ENCODE measurements at regions not wholly inside any gene's neighbourhood (a gene's known extent, or its start where the extent isn't known, plus 50 kb on each side); places are given as distances from the start of the nearest gene placed in this dataset.

GRCh38 chr14:101243587-101244338, 317.5 kb upstream of the DIO3 start:
- peaks cover 17 to 38% of the 10 kb centered on the region in 2 donors for H3K27me3 Mint-ChIP-seq
- no peaks in the 10 kb centered on the region for H3K36me3 Mint-ChIP-seq
- POLR2A ChIA-PET, result no interaction called here
- Histone ChIP-seq H3K4me1 (ENCODE audit: control insufficient read depth in 1 of 2, extremely low read depth in 1 of 2, insufficient read depth in 2 of 2, low read length in 2 of 2) (no peaks in the 10 kb centered on the region), H3K9me3 (no peaks in the 10 kb centered on the region), H3K27ac (ENCODE audit: low read length) (no peak overlapping the region), H3K4me3 (ENCODE audit: control insufficient read depth in 1 of 2, extremely low read depth in 1 of 2, low read length in 1 of 2) (no peak overlapping the region), H3K27me3 (replicated peaks in 1 of 2; ENCODE audit: control insufficient read depth in 2 of 2, extremely low read depth in 1 of 2, insufficient read depth in 2 of 2, low read length in 1 of 2) (peaks cover 0 to 47% of the 10 kb centered on the region in 2 experiments), H3K36me3 (ENCODE audit: control insufficient read depth in 2 of 2, extremely low read depth in 1 of 2, insufficient read depth in 1 of 2, low read length in 1 of 2) (no peaks in the 10 kb centered on the region)
- 90% methylated on average over 13 of the region's 19 CpGs for WGBS (ENCODE audit: insufficient coverage)
- ATAC-seq (replicated peaks in 1 of 4) (no peak), DNase-seq (peak in 1 of 35 experiments; percentile 8)
- CTCF ChIA-PET, result no interaction called here
- no peaks in the 10 kb centered on the region for H3K4me1 Mint-ChIP-seq
- H3K27ac Mint-ChIP-seq, result no peak overlapping the region
- H3K4me3 Mint-ChIP-seq, result no peak overlapping the region
- H3K9me3 Mint-ChIP-seq, result no peaks in the 10 kb centered on the region

- Mint-ChIP-seq H3K4me1 (peaks cover 0 to 5% (median 0%) of the 10 kb centered on the region in 3 donors), H3K27me3 (peaks cover 25 to 43% of the 10 kb centered on the region in 2 donors), H3K27ac (no peak overlapping the region), H3K9me3 (no peaks in the 10 kb centered on the region), H3K4me3 (no peak overlapping the region), H3K36me3 (no peaks in the 10 kb centered on the region)
- Histone ChIP-seq H3K27ac (ENCODE audit: low read length) (no peak overlapping the region), H3K4me3 (ENCODE audit: control insufficient read depth in 1 of 2, extremely low read depth in 1 of 2, low read length in 1 of 2) (no peak overlapping the region), H3K27me3 (replicated peaks in 1 of 2; ENCODE audit: control insufficient read depth in 2 of 2, extremely low read depth in 1 of 2, insufficient read depth in 2 of 2, low read length in 1 of 2) (peaks cover 0 to 58% of the 10 kb centered on the region in 2 experiments), H3K4me1 (ENCODE audit: control insufficient read depth in 1 of 2, extremely low read depth in 1 of 2, insufficient read depth in 2 of 2, low read length in 2 of 2) (peaks cover 0 to 4% of the 10 kb centered on the region in 2 experiments), H3K9me3 (no peaks in the 10 kb centered on the region), H3K36me3 (ENCODE audit: control insufficient read depth in 2 of 2, extremely low read depth in 1 of 2, insufficient read depth in 1 of 2, low read length in 1 of 2) (no peaks in the 10 kb centered on the region)
- ATAC-seq (replicated peaks in 1 of 4) (no peak), DNase-seq (peak in 1 of 35 experiments; percentile 19)
- ChIA-PET POLR2A (no interaction called here), CTCF (no interaction called here)
- WGBS (ENCODE audit: insufficient coverage), result 92% methylated on average over 24 of the region's 26 CpGs
These were observed 314.1 kb upstream of the DIO3 start for GRCh38 chr14:101246894-101247841.

DNA sequence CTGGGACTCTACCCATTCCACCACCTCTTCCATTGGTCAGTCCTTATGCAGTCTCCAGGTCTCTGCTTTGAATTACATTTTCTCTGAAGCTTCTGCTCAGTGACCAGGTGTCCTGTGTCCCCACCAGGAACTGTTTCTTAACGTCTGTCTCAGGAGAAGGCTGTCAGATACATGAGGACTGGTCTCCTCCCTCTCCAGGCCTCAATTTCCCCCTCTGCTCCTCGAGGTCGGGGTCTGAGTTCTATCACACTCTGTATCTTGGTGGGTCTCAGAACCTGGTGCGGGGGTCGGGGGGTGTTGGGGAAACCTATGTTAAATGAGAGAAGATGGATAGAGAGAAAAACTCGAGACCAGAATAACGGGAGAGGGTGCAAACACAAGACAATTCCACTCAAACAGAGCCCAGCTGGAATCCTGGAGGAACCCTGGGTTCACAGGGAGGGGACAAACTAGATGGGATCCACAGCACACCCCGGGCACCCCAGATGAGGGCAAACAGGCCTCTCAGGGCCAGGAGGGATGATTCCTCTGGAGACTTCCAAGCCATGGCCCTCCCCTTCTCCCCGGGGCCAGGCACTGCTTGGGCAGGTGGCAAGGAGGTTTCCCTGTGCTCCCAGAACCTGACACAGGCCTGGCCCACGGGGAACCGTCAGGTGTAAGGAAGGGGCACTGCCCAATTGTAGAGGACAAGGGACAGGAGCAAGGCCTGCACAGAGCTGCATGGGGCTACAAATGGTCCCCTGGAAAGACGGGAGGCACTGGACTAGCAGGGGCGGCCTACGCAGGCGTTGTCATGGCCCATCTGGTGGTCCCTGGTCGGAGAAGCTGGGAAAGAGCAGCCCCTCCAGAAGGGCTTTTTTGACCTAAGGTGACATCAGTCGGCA, 313.2 kb upstream of the DIO3 start:
- DNase-seq (peak in 1 of 35 experiments; percentile 22), ATAC-seq (replicated peaks in 1 of 4) (no peak)
- Mint-ChIP-seq H3K4me1 (peaks cover 0 to 9% (median 3%) of the 10 kb centered on the region in 3 donors), H3K9me3 (no peaks in the 10 kb centered on the region), H3K36me3 (no peaks in the 10 kb centered on the region), H3K4me3 (no peak overlapping the region), H3K27me3 (peaks cover 21 to 47% of the 10 kb centered on the region in 2 donors), H3K27ac (no peak overlapping the region)
- 93% methylated on average over 7 of the region's 17 CpGs for WGBS (ENCODE audit: insufficient coverage)
- ChIA-PET CTCF (no interaction called here), POLR2A (no interaction called here)
- Histone ChIP-seq H3K27ac (ENCODE audit: low read length) (no peak overlapping the region), H3K4me3 (ENCODE audit: control insufficient read depth in 1 of 2, extremely low read depth in 1 of 2, low read length in 1 of 2) (no peak overlapping the region), H3K27me3 (replicated peaks in 1 of 2; ENCODE audit: control insufficient read depth in 2 of 2, extremely low read depth in 1 of 2, insufficient read depth in 2 of 2, low read length in 1 of 2) (peaks cover 0 to 63% of the 10 kb centered on the region in 2 experiments), H3K9me3 (no peaks in the 10 kb centered on the region), H3K4me1 (ENCODE audit: control insufficient read depth in 1 of 2, extremely low read depth in 1 of 2, insufficient read depth in 2 of 2, low read length in 2 of 2) (peaks cover 0 to 8% of the 10 kb centered on the region in 2 experiments), H3K36me3 (ENCODE audit: control insufficient read depth in 2 of 2, extremely low read depth in 1 of 2, insufficient read depth in 1 of 2, low read length in 1 of 2) (no peaks in the 10 kb centered on the region)

DNA sequence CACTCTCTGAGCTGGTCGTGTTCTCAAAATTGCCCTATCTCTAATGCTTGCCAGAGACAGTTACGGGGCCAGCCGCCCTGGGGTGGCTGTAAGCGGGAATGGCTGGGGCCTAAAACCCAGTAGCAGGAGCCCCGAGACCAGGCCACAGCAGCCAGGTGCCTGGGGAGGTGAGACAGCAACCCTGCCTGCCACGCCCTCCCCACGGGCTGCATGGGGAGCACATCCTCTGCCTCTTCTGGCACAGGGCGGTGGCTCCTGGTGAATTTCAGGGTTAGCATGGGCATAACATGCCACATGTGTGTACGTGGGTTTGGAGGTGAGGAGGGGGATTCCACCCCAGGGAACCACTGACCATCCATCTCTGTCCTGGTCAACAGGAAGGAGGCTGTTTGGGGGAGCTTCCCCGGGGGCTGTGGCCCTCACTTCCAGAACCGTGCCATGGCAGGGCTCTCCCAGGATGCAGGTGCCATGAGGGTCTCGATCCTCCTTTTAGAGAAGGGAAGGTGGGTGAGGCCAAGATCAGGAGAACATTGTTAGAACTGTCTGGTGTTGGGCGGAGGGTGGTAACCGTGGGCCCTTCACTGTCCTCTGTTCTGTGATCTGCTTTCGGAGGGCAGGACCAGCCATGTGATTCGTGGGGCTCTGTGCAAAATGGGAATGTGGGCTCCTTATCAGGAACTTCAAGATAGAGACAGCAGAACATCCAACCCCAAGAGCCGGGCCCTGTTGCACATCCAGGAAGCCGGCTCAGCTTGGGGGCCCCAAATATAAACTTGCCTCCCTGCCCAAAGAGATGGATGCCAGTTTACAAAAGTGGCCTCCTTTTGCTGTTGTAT, 312.2 kb upstream of the DIO3 start:
- peaks cover 0 to 65% of the 10 kb centered on the region in 2 experiments for H3K27me3 ChIP-seq (replicated peaks in 1 of 2; ENCODE audit: control insufficient read depth in 2 of 2, extremely low read depth in 1 of 2, insufficient read depth in 2 of 2, low read length in 1 of 2)
- DNase-seq, result peak in 1 of 35 experiments; percentile 19
- Mint-ChIP-seq H3K4me3 (no peak overlapping the region), H3K4me1 (peaks cover 0 to 9% (median 3%) of the 10 kb centered on the region in 3 donors), H3K27ac (no peak overlapping the region), H3K36me3 (no peaks in the 10 kb centered on the region), H3K27me3 (peaks cover 22 to 42% of the 10 kb centered on the region in 2 donors), H3K9me3 (no peaks in the 10 kb centered on the region)
- H3K4me1 ChIP-seq (ENCODE audit: control insufficient read depth in 1 of 2, extremely low read depth in 1 of 2, insufficient read depth in 2 of 2, low read length in 2 of 2), result peaks cover 0 to 8% of the 10 kb centered on the region in 2 experiments
- POLR2A ChIA-PET, result no interaction called here
- ATAC-seq (replicated peaks in 1 of 4), result no peak
- no peaks in the 10 kb centered on the region for H3K9me3 ChIP-seq
- no peaks in the 10 kb centered on the region for H3K36me3 ChIP-seq (ENCODE audit: control insufficient read depth in 2 of 2, extremely low read depth in 1 of 2, insufficient read depth in 1 of 2, low read length in 1 of 2)
- CTCF ChIA-PET, result no interaction called here
- no peak overlapping the region for H3K4me3 ChIP-seq (ENCODE audit: control insufficient read depth in 1 of 2, extremely low read depth in 1 of 2, low read length in 1 of 2)
- WGBS (ENCODE audit: insufficient coverage), result 76% methylated on average over 15 of the region's 18 CpGs
- no peak overlapping the region for H3K27ac ChIP-seq (ENCODE audit: low read length)

GRCh38 chr14:101249676-101250036, 311.6 kb upstream of the DIO3 start:
- no peaks in the 10 kb centered on the region for H3K36me3 Mint-ChIP-seq

More at GRCh38 chr14:101249676-101250036, 311.6 kb upstream of the DIO3 start:
- peaks cover 0 to 65% of the 10 kb centered on the region in 2 experiments for H3K27me3 ChIP-seq (replicated peaks in 1 of 2; ENCODE audit: control insufficient read depth in 2 of 2, extremely low read depth in 1 of 2, insufficient read depth in 2 of 2, low read length in 1 of 2)
- H3K4me3 ChIP-seq (ENCODE audit: control insufficient read depth in 1 of 2, extremely low read depth in 1 of 2, low read length in 1 of 2), result no peak overlapping the region
- ATAC-seq (replicated peaks in 1 of 4) (no peak), DNase-seq (no peak)
- ChIA-PET CTCF (no interaction called here), POLR2A (no interaction called here)
- no peaks in the 10 kb centered on the region for H3K9me3 ChIP-seq
- no peak overlapping the region for H3K27ac ChIP-seq (ENCODE audit: low read length)
- Mint-ChIP-seq H3K9me3 (no peaks in the 10 kb centered on the region), H3K27ac (no peak overlapping the region), H3K4me1 (peaks cover 0 to 9% (median 3%) of the 10 kb centered on the region in 3 donors), H3K4me3 (no peak overlapping the region), H3K27me3 (peaks cover 23 to 42% of the 10 kb centered on the region in 2 donors)
- peaks cover 0 to 8% of the 10 kb centered on the region in 2 experiments for H3K4me1 ChIP-seq (ENCODE audit: control insufficient read depth in 1 of 2, extremely low read depth in 1 of 2, insufficient read depth in 2 of 2, low read length in 2 of 2)
- WGBS (ENCODE audit: insufficient coverage), result 82% methylated on average over 7 of the region's 8 CpGs
- H3K36me3 ChIP-seq (ENCODE audit: control insufficient read depth in 2 of 2, extremely low read depth in 1 of 2, insufficient read depth in 1 of 2, low read length in 1 of 2), result no peaks in the 10 kb centered on the region

All from T-cell (primary cell).